ENCODE measurements at regions not wholly inside any gene's neighbourhood (a gene's known extent, or its start where the extent isn't known, plus 50 kb on each side); places are given as distances from the start of the nearest gene placed in this dataset.
A peak's percentile ranks its signal among the peaks of the same experiment; 100 is the strongest.

GRCh38 chr10:78579576-78579975 is 489.2 kb upstream of the ZMIZ1 start:
- Mint-ChIP-seq H3K9me3 (no peaks in the 10 kb centered on the region), H3K27me3 (no peaks in the 10 kb centered on the region), H3K4me1 (peaks cover 14% of the 10 kb centered on the region), H3K36me3 (ENCODE audit: low read depth) (no peaks in the 10 kb centered on the region), H3K27ac (peak overlapping the region; percentile 93), H3K4me3 (no peak overlapping the region)
- DNase-seq = no peak
- intact Hi-C loops (cut with micrococcal nuclease) = loop anchor here (1.0 to 10.0 kb wide), 5 partner anchors 23 to 753 kb away; no protein-coding TSS in a partner anchor

DNA sequence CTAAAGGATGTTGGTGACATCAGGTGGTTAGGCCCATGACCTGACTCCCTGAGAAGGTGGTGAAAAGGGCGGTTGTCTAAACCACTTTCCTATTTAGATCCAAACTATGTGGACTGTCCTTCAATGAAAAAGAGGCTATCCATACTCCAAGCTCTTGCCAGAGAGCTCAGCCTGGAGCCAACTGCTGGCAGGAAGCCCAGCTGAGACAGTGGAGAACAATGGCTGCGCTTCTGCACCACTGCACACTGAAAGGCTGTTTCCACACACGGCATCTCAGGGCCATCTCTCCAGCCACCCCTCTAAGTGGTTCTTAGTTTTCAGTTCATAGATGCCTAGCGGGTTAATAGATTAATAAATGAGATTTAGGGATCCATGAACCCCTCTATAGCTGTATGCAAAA is 488.8 kb upstream of the ZMIZ1 start:
- intact Hi-C loops (cut with micrococcal nuclease) = loop anchor here (1.0 to 10.0 kb wide), 5 partner anchors 23 to 752 kb away; no protein-coding TSS in a partner anchor
- Mint-ChIP-seq H3K36me3 (ENCODE audit: low read depth) (no peaks in the 10 kb centered on the region), H3K9me3 (no peaks in the 10 kb centered on the region), H3K4me3 (no peak overlapping the region), H3K4me1 (peaks cover 14% of the 10 kb centered on the region), H3K27me3 (no peaks in the 10 kb centered on the region), H3K27ac (no peak overlapping the region)
- DNase-seq = no peak

GRCh38 chr10:78581133-78581694 is 487.6 kb upstream of the ZMIZ1 start:
- Mint-ChIP-seq H3K4me1 (peaks cover 14% of the 10 kb centered on the region), H3K27me3 (no peaks in the 10 kb centered on the region), H3K36me3 (ENCODE audit: low read depth) (no peaks in the 10 kb centered on the region), H3K9me3 (no peaks in the 10 kb centered on the region), H3K27ac (peak overlapping the region; percentile 47), H3K4me3 (no peak overlapping the region)
- DNase-seq = no peak
- intact Hi-C loops (cut with micrococcal nuclease) = no loop called here

- no peaks in the 10 kb centered on the region for H3K27me3 Mint-ChIP-seq
- H3K36me3 Mint-ChIP-seq (ENCODE audit: low read depth) = no peaks in the 10 kb centered on the region
- H3K4me1 Mint-ChIP-seq = peaks cover 14% of the 10 kb centered on the region
- DNase-seq = no peak
- H3K27ac Mint-ChIP-seq = no peak overlapping the region
- no peaks in the 10 kb centered on the region for H3K9me3 Mint-ChIP-seq
- intact Hi-C loops (cut with micrococcal nuclease) = no loop called here
- no peak overlapping the region for H3K4me3 Mint-ChIP-seq
These were observed 486.2 kb upstream of the ZMIZ1 start for GRCh38 chr10:78582540-78582939.

DNA sequence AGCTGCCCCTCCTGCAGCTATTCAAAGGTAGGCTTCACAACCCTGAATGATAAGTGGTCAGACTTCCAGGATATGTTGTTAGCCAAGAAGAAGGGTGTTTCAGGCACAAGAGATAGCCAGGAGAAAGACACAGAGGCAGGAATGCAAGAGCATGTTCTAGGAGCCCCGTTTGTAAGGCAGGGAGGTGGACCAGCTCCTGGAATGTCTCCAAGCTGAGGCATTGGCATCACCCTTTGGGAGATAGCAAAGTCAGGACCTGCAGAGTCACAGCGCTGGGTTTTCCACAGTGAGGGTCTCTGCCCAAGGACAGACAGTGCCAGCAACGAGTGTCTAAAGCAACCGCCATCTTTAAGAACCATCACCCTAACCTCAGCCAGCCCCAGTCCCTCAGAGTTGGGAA is 484.5 kb upstream of the ZMIZ1 start:
- Mint-ChIP-seq H3K4me3 (no peak overlapping the region), H3K36me3 (ENCODE audit: low read depth) (no peaks in the 10 kb centered on the region), H3K27ac (no peak overlapping the region), H3K27me3 (no peaks in the 10 kb centered on the region), H3K9me3 (no peaks in the 10 kb centered on the region), H3K4me1 (peaks cover 4% of the 10 kb centered on the region)
- intact Hi-C loops (cut with micrococcal nuclease) = no loop called here
- DNase-seq = no peak

DNA sequence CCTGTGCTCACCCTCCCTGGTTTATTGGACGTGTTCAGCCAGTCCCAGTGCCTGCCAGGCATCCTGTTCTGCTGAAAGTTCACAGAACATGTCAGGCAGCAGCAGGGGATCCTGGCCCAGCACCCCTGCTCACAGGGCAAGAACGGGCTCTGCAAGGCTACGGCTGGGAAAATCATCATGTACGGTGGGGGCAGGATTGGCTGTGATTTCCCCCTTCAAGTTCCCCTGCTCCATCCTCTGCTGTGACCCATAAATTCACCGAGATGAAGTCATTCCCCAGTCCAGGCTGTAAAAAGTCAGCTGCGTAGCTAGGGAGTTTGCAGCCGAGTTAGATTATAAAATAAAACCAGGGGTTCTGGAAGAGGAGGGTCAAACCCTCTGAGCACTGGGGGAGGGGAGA is 484.1 kb upstream of the ZMIZ1 start:
- intact Hi-C loops (cut with micrococcal nuclease) = no loop called here
- H3K9me3 Mint-ChIP-seq = no peaks in the 10 kb centered on the region
- H3K4me1 Mint-ChIP-seq = peaks cover under 1% of the 10 kb centered on the region
- DNase-seq = no peak
- no peak overlapping the region for H3K4me3 Mint-ChIP-seq
- no peak overlapping the region for H3K27ac Mint-ChIP-seq
- no peaks in the 10 kb centered on the region for H3K27me3 Mint-ChIP-seq
- no peaks in the 10 kb centered on the region for H3K36me3 Mint-ChIP-seq (ENCODE audit: low read depth)

GRCh38 chr10:78585952-78586351 is 482.8 kb upstream of the ZMIZ1 start:
- Mint-ChIP-seq H3K4me1 (no peaks in the 10 kb centered on the region), H3K4me3 (no peak overlapping the region), H3K27me3 (no peaks in the 10 kb centered on the region), H3K36me3 (ENCODE audit: low read depth) (no peaks in the 10 kb centered on the region), H3K9me3 (no peaks in the 10 kb centered on the region), H3K27ac (no peak overlapping the region)
- no peak for DNase-seq
- intact Hi-C loops (cut with micrococcal nuclease) = no loop called here

DNA sequence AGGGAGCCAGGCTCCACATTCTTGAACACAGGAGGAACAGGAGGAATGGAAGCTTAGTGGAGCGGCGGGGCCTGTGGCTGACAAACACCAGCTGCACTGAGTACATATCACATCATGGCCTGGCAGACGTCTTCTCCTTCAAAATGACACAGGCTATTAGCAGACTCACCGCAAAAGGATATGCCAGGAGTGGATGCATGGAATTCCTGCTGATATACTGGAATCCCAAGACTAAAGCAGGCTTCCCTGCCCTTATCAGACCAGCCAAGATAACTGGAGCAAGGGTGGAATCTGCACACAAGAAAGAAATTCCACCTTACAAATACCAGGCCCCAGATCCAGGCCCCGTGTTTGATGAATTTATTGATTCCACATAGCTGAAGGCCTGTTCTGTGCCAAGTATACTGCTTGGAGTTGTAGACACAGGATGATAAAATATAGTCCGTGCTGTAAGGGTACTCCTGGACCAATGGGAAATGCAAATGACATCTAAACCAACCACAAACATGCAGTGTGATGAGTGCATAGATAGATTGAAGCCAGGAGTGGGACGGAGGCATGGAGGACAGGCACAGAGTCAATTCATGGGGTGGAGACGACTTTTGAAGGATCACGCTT is 480.5 kb upstream of the ZMIZ1 start:
- Mint-ChIP-seq H3K27me3 (peaks cover 3% of the 10 kb centered on the region), H3K27ac (no peak overlapping the region)
- intact Hi-C loops (cut with micrococcal nuclease) = no loop called here

GRCh38 chr10:78589687-78590086 is 479.1 kb upstream of the ZMIZ1 start:
- Mint-ChIP-seq H3K4me3 (no peak overlapping the region), H3K27ac (no peak overlapping the region), H3K27me3 (peaks cover 3% of the 10 kb centered on the region), H3K36me3 (ENCODE audit: low read depth) (no peaks in the 10 kb centered on the region), H3K4me1 (no peaks in the 10 kb centered on the region), H3K9me3 (no peaks in the 10 kb centered on the region)
- no peak for DNase-seq
- intact Hi-C loops (cut with micrococcal nuclease) = no loop called here

More for the DNA sequence above, 480.5 kb upstream of the ZMIZ1 start:
- DNase-seq = no peak
- H3K4me1 Mint-ChIP-seq = no peaks in the 10 kb centered on the region
- no peaks in the 10 kb centered on the region for H3K9me3 Mint-ChIP-seq
- H3K4me3 Mint-ChIP-seq = no peak overlapping the region
- H3K36me3 Mint-ChIP-seq (ENCODE audit: low read depth) = no peaks in the 10 kb centered on the region

GRCh38 chr10:78591066-78591465 is 477.7 kb upstream of the ZMIZ1 start:
- intact Hi-C loops (cut with micrococcal nuclease) = no loop called here

GRCh38 chr10:78594559-78595268 is 474.1 kb upstream of the ZMIZ1 start:
- H3K9me3 Mint-ChIP-seq = no peaks in the 10 kb centered on the region
- no peak for DNase-seq
- H3K27me3 Mint-ChIP-seq = peaks cover 3% of the 10 kb centered on the region
- intact Hi-C loops (cut with micrococcal nuclease) = no loop called here
- no peaks in the 10 kb centered on the region for H3K4me1 Mint-ChIP-seq
- no peak overlapping the region for H3K4me3 Mint-ChIP-seq
- H3K27ac Mint-ChIP-seq = no peak overlapping the region
- H3K36me3 Mint-ChIP-seq (ENCODE audit: low read depth) = no peaks in the 10 kb centered on the region

More at GRCh38 chr10:78591066-78591465, 477.7 kb upstream of the ZMIZ1 start:
- no peak for DNase-seq
- Mint-ChIP-seq H3K4me1 (no peaks in the 10 kb centered on the region), H3K4me3 (no peak overlapping the region), H3K9me3 (no peaks in the 10 kb centered on the region), H3K36me3 (ENCODE audit: low read depth) (no peaks in the 10 kb centered on the region), H3K27me3 (peaks cover 3% of the 10 kb centered on the region), H3K27ac (no peak overlapping the region)

DNA sequence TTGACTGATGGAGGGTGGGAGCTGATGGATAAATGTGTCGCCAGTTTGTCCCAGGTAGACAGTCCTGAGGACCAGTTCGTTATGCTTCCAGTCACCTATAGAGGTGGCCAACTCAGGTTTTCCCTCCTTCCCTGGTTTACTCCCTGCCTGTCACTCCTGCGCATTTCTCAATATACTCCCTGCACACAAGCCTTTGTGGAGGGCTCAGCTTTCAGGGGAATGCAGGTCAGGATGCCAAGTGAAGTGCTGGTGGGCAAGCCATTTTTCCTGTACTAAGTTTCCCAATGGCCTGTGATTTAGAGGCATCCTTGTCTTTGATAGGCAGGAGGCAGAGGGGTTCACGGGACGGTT is 473.5 kb upstream of the ZMIZ1 start:
- Mint-ChIP-seq H3K4me1 (no peaks in the 10 kb centered on the region), H3K27ac (no peak overlapping the region), H3K4me3 (no peak overlapping the region), H3K9me3 (no peaks in the 10 kb centered on the region), H3K27me3 (peaks cover 3% of the 10 kb centered on the region), H3K36me3 (ENCODE audit: low read depth) (no peaks in the 10 kb centered on the region)
- intact Hi-C loops (cut with micrococcal nuclease) = no loop called here
- DNase-seq = no peak

GRCh38 chr10:78596556-78596955 is 472.2 kb upstream of the ZMIZ1 start:
- H3K4me3 Mint-ChIP-seq = no peak overlapping the region
- no peak overlapping the region for H3K27ac Mint-ChIP-seq
- DNase-seq = no peak
- H3K36me3 Mint-ChIP-seq (ENCODE audit: low read depth) = no peaks in the 10 kb centered on the region
- intact Hi-C loops (cut with micrococcal nuclease) = no loop called here
- H3K27me3 Mint-ChIP-seq = no peaks in the 10 kb centered on the region
- H3K9me3 Mint-ChIP-seq = no peaks in the 10 kb centered on the region
- peaks cover 3% of the 10 kb centered on the region for H3K4me1 Mint-ChIP-seq

GRCh38 chr10:78597796-78598555 is 470.8 kb upstream of the ZMIZ1 start:
- DNase-seq = no peak

More at GRCh38 chr10:78597796-78598555, 470.8 kb upstream of the ZMIZ1 start:
- H3K4me3 Mint-ChIP-seq = no peak overlapping the region
- H3K36me3 Mint-ChIP-seq (ENCODE audit: low read depth) = no peaks in the 10 kb centered on the region
- H3K9me3 Mint-ChIP-seq = no peaks in the 10 kb centered on the region
- no peaks in the 10 kb centered on the region for H3K27me3 Mint-ChIP-seq
- H3K27ac Mint-ChIP-seq = no peak overlapping the region
- peaks cover 6% of the 10 kb centered on the region for H3K4me1 Mint-ChIP-seq
- intact Hi-C loops (cut with micrococcal nuclease) = no loop called here

Data from activated CD4-positive, alpha-beta T cell treated with anti-CD3 and anti-CD28 coated beads, Interleukin-2, amount 10 ng/mL, durations not matched to agents 24 days and 14 days (primary cell).